ENCODE measurements at regions not wholly inside any gene's neighbourhood (a gene's known extent, or its start where the extent isn't known, plus 50 kb on each side); places are given as distances from the start of the nearest gene placed in this dataset.

- no peak for TF ChIP-seq CTCF (IDR thresholded peaks at IDR 0.05; ENCODE audit: low read depth, low read length, poor library complexity, severe bottlenecking)
- TF ChIP-seq EZH2phosphoT487 (IDR thresholded peaks at IDR 0.05; ENCODE audit: borderline replicate concordance, low read length): no peak
Measured at GRCh38 chr7:32316839-32317238, 173.3 kb downstream of the LSM5 start.

Data from DOHH2 (cell line).